GM13976 (cell line): ENCODE measurements at regions not wholly inside any gene's neighbourhood (a gene's known extent, or its start where the extent isn't known, plus 50 kb on each side); places are given as distances from the start of the nearest gene placed in this dataset.

Source experiments
- DNase-seq: peaks from one replicate; pipeline ENCODE4 v3.0.0; 2012; ENCODE audit warnings: low spot score
- CTCF ChIP-seq: IDR thresholded peaks from 2 replicates; pipeline ENCODE4 v1.5.1; 2012; ENCODE audit warnings: borderline replicate concordance, mild to moderate bottlenecking; ENCODE audit not compliant: insufficient read depth; ENCODE audit errors: extremely low read depth, missing control alignments, control extremely low read depth
- in situ Hi-C: fragments of 300-500 bp; cut with MboI; formaldehyde crosslinking; loops from one replicate; pipeline ENCODE4 v1.12.0; 2022; ENCODE audit warnings: low sequenced_read_pairs, mixed read lengths, inconsistent platforms; ENCODE audit not compliant: unreplicated experiment

- no peak for TF ChIP-seq CTCF
- in situ Hi-C loops, result no loop called here
- no peak for DNase-seq
Observed at GRCh38 chr4:32158961-32159360, 1438.8 kb downstream of the PCDH7 start.

GRCh38 chr4:32161392-32161791, 1441.2 kb downstream of the PCDH7 start:
- TF ChIP-seq CTCF, result no peak
- no peak for DNase-seq

GRCh38 chr4:32163125-32163524, 1443.0 kb downstream of the PCDH7 start:
- DNase-seq, result no peak
- no peak for TF ChIP-seq CTCF
- in situ Hi-C loops, result no loop called here

More at GRCh38 chr4:32161392-32161791, 1441.2 kb downstream of the PCDH7 start:
- in situ Hi-C loops, result no loop called here

DNA sequence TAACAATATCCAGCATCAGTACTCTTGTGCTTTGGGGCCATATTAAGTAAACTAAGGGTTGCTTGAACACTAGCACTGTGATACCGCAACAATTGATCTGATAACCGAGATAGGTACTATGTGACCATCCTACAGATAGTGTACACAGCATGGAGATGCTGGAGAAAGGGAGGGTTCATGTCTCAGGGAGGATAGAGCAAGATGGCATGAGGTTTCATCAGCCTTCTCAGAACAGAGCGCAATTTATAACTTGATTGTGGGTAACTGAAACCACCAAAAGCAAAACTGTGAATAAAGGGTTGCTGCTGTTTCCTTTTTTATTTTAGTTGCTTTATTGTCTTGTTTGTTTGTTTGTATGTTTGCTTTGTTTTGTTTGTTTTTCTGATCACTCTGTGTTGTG, 1449.7 kb downstream of the PCDH7 start:
- in situ Hi-C loops, result no loop called here
- DNase-seq, result no peak
- TF ChIP-seq CTCF, result no peak

DNA sequence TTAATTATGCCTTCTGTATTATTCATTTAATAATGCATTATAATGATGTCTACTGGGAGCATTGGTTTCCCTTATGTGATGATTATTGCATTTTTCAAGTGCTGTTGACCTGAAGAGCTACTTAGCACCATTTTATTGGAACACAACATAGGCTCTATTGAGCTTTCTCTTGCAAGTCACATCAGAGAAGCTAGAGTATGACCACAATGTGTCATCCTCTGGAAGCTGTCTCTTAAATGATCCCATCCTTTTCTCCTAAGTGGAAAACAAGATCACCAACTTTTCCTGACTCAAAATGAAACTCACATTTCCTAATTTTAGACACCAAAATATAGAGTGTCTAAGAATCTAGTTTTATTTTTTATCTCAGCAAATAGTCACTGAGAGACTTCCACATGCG, 1451.9 kb downstream of the PCDH7 start:
- in situ Hi-C loops, result no loop called here
- DNase-seq, result no peak
- no peak for TF ChIP-seq CTCF

GRCh38 chr4:32172761-32173160, 1452.6 kb downstream of the PCDH7 start:
- TF ChIP-seq CTCF, result no peak
- no peak for DNase-seq
- in situ Hi-C loops, result no loop called here

DNA sequence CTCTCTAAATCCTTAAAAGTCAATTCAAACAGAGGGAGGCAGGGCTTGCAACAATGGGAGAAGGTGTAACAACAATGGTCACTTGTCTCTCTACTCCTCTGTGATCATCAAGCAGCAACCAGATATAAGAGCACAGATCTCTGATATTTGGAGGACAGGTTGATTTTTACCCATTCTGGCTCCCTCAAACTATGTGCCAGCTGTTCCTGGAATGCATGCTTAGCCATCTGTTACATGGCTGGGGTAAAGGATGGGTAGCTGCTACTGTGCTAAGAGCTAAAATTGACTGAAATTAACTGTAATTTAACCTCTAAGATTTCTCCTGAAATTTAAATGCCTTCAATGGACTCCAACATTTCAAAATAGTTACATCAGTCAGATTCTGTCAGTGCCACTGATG, 1459.9 kb downstream of the PCDH7 start:
- no peak for TF ChIP-seq CTCF
- DNase-seq, result no peak
- in situ Hi-C loops, result no loop called here
